HG02759 (cell line): ENCODE measurements at regions not wholly inside any gene's neighbourhood (a gene's known extent, or its start where the extent isn't known, plus 50 kb on each side); places are given as distances from the start of the nearest gene placed in this dataset.

ENCODE experiments used
- ATAC-seq: cut with Tn5 transposase; IDR thresholded peaks from one replicate; pipeline ENCODE4 v1.9.1; 2021; ENCODE audit warnings: mild to moderate bottlenecking, moderate library complexity; ENCODE audit not compliant: unreplicated experiment

DNA sequence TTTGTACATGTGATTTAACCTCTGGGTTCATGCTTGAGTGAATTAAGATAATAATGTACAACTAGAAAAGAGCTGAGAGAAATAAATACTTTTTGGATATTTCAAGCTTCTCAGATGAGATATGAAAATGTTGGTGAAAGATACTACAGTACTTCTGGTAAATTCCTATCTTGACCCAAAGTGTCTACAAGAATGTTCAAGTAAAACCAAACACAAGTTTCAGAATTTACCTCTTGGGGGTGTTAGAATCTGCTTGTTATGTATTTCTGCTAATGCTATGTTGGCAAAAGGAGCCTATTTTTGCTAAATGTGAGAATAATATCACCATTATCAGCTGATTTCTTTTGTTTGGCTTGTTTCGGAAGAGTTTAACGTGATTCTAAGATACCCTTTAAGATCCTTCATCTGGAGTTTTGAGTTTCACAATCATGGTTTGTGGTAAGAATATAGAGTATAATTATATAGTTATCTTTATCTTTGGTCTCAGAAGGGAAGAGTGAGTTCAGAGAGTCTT, 388.5 kb downstream of the LMO4 start:
- ATAC-seq: no peak

DNA sequence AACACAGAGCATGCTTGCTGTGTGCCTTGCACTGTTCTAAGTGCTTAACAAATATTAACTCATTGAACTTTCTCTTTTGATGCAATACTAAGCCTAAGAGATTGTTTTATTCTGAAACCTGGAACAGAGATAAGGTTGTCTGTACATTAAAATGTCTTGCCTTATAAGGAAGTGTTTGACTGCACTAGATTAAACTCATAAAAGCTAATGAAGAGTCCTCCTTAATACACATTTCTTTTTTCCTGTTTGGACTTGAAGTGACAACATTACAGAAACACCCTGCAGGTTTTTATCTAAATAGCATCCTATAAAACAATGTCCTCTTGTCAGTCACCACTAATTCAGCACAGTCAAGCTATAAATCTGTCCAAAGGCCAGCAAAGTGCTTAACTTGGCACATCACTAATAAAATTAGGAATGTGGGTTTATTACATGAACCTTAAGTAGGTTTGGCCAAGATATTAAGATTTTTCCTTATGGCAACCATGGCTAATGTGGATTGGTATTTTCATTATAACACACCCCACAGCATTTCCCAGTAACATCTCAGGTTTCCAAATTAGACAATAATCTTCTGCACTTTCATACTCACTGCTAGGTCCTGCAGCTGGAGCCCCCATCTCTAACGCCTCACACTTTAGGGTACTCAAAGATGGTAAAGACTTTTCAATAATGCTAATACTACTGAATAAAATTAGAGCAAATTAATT, 389.7 kb downstream of the LMO4 start:
- ATAC-seq: no peak

DNA sequence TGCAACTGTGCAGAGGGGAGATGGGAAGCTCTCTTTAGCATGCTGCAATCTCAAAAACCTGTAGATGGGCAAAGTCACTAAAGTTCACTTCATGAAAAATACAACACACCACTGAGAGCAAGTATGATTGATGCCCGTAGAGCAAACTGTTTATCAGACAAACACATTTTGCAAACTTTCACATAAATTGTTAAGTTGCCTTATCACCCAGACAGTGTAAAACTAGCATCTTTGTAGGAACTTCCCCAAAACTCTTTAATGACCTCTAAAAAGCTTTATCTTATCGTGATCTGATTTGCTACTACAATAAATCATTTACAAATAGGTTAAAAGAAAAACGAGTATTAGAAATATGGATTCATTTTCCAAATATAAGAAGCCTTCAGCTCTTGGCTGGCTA, 391.0 kb downstream of the LMO4 start:
- no peak for ATAC-seq

DNA sequence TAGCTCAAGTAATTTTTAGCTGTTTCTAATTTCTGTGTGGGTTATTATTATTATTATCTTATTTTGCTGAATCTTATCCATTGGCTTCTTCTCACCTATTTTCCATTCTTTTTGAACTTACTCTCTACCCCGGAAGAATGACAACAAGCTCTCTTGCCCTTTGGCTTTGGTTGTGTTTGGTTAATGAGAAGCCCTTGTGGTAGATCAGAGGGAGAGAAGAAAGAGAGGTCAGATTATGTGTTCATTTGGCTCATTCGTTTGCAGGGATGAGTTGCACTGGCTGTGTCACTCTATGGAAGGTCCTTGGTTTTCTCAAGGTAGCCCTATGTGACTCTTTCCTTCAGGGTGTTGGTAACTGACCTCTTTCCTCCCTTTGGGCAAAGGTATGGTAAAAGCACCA, 391.9 kb downstream of the LMO4 start:
- no peak for ATAC-seq

DNA sequence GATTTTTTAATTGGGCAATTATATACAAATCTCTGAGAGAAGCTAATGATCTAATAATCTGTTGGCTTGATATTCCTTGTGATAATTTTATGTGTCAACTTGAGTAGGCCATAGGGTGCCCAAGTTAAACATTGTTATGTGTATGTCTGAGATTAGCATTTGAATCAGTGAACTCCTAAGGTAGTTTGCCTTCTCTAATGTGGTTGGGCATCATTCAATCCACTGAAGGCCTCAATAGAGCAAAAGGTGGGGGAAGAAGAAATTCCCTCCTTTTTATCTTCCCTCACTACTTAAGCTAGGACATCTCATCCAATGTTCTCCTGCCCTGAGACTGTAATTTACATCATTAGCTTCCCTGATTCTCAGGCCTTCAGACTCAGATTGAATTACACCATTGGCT, 394.5 kb downstream of the LMO4 start:
- no peak for ATAC-seq

DNA sequence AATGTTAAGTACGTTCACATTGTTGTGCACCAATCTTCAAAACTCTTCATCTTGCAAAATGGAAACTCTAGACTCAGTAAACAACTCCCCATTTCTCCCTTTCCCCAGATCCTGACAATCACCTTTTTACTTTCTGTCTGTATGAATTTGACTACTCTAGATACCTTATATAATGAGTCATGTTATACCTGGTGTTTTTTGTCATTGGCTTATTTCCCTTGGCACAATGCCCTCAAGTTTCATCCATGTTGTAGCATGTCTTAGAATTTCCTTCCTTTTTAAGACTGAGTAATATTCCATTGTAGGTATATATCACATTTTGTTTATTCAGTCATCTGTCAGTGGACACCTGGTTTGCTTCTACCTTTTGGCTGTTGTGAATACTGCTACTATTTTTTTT, 399.5 kb downstream of the LMO4 start:
- ATAC-seq: no peak

DNA sequence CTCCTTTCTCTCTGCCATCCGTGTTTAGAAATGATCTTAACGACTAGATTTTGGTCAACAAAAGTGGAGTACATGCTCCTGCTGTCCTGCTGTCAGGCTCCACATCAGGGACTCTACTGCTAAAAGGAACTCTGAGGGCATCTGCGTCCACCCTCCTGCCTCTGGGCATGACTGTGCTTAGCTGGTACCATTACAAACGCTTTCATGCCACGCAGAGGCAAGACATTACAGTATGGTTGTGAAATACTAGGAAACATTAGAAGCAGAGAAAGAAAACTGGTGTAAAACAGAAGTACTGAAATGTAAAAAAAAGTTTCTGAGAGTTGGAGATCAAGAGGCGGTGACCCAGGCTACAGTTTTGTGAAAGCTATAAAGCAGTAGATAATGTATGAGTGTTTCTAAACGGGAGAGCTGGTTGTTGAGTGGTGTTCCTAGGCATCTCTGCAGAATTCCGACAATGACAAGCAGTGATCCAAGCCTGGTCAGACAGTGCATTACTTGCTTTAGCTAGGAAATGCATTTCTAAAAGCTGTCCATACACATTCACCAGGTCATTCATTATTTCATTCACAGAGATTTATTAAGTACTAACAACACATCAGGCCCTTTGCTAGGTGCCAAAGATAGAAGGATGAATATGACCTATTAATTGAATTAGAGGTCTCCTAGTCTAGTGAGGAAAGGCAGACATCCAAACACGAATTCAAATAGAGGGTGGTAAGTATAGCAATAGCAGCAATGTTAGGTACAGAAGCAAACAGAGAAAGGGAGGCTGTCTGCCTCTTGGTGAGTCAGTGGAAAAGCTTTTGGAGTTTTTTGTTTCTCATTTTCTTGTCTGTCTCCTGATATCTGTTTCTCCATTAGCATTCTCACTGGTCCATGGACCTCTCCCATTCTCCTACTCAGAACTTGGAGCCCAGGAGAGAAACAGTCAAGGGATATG, 401.9 kb downstream of the LMO4 start:
- no peak for ATAC-seq

DNA sequence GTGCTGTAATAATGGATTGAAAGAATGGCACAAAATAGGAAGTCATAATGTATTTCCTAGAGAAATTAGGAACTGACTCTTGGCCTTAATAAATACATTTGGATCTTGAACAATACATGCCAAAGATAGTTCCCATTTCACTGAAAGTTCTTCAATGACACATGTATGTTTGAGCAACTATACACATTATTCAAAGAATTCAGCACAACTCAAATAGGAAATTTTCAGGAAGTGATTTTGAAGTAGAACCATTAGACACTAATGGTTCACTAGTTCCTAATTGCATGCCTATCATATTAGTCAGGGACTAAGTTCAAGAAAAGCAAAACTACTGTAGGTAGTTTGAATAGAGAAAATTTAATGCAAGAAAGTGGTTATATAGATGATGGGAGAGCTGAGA, 404.7 kb downstream of the LMO4 start:
- ATAC-seq: no peak

DNA sequence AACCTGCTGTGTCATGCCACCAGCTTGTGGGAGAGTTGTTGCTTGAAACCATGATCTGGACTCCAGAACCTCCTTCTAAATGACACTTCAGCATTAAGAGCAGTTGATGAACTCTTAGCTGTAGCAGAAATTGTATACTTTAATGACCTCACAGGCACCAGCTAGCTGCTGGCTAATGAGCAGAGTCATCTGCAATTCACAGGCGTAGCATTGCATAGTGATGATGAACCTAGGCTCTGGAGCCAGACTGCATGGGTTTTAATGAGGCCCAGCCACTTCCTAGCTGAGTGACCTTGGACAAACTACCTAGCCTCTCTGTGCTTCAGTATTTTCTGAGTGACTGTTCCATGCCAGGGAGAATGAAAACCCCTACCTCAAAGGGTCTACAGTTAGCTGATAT, 407.1 kb downstream of the LMO4 start:
- no peak for ATAC-seq

DNA sequence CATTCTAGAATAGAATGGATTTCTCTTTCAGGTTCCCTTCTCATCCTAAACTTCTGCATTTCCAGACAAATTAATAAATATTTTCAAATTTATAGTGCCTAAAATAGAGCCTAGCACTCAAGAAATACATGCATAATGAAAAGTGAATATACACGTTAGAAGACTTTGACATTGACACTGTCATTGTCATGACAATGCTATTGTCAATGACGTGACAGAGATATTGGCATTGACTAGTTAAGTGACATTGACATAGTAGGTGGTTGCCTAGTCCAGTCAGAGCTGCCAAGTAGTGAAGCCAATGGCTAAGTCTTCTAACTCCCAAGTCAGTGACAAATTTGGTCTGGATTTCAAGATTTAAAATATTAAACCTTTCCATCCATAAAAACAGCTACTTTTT, 410.5 kb downstream of the LMO4 start:
- no peak for ATAC-seq

DNA sequence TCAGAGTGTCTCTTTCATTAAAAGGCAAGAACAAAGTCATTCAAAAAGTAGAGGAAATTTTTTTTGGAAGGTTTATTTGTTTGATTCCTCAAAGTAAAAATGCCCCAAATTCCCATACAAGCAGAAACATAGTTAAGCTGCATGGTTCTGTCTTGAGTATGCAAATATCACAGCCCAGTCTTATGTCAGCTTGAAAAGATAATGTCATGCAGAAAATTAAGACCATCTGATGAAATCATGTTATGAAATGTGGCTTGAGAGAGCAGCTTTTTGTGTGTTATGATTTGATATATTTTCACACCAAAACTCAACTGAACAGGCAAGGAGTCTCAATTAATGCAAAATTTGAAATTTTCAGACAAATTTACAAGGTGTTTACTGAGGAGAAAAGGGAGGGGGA, 411.0 kb downstream of the LMO4 start:
- ATAC-seq: no peak

DNA sequence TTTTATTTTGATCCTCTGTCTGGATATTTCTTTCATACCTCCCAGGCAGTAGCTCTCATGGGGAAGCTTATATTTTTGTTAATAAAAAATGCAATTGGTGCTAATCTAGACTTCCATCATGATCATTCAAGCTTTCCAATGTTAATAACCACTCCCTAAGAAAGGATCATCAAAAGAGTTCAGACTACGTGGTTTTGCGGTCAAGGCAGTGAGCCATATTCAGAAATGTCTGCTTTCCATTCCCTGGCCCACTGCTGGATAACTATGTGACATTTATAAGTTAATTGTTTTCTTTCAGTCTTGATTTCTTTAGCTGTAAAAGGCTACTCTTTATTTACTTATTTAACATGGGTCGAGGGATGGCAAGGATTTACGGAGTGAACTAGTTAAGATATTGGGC, 414.6 kb downstream of the LMO4 start:
- no peak for ATAC-seq

DNA sequence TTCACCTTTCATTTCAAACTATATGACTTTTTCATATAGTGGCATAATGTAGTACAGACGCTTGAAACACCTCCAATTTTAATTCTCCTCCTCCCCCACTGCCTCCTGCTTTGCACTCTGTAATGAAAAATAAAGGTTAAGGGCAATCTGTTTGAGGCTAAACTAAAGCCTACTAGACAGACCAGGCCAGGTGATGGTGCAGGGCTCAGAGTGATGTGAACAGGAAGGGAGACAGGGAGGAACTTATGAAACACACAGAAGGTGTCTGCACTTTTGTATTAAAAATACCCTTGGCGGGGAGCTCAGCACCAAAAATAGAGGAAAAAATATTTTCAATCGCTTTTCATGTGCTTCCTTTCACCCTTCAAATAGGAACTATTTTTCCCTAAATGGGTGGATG, 415.4 kb downstream of the LMO4 start:
- no peak for ATAC-seq

DNA sequence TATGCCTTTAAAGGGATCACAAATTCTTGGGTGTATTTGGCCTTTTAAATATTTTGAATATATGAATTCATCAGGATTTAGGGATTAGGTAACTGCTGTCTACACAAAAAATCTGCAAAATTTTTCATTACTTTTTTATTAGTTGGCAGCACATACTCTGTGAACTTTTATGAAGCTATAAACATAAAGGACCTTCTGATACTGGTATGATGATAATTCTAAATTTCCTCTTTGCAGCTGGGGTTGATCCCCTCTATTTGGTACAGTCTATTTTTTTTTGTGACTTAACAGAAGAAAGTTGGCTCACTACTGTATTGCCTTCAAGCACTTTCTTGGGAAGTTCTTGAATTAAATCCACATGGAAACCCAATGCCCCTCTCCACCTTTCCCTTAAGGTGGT, 416.1 kb downstream of the LMO4 start:
- ATAC-seq: no peak

DNA sequence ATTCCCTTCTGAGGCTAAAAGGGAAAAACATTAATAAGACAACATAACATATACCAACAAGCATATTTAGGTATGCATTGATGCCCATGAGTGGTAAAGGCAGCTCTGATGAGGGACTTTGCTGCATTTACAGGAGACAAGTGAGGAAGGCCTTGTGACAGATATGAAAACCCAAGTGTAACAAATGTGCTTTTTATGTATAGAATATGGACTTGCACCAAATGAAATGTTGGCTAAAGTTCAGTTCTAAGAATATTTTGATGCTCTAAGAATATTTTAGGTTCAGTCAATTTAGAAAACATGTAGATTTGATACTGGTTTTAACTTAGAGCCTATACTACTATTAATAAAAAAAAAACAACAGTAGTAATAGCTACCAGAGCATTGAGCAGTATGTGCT, 424.7 kb downstream of the LMO4 start:
- ATAC-seq: no peak

DNA sequence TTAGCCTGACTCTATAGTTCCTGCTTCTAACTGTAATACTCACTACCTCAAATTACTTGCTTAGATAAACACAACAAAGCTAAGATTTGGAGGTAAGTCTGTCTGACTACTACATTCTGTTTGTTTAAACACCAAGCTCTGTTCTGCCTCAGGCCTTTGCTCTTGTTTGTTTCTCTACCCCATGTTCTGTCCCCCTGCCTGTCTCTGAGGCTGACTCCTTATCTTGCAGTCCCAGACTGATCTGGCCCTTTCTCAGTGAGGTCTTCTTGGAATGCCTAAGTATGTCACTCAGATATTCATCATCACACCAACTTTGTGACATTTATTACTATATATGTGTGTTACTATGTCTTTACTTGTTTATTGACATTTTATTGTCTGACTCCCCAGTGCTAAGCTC, 425.5 kb downstream of the LMO4 start:
- ATAC-seq: no peak

DNA sequence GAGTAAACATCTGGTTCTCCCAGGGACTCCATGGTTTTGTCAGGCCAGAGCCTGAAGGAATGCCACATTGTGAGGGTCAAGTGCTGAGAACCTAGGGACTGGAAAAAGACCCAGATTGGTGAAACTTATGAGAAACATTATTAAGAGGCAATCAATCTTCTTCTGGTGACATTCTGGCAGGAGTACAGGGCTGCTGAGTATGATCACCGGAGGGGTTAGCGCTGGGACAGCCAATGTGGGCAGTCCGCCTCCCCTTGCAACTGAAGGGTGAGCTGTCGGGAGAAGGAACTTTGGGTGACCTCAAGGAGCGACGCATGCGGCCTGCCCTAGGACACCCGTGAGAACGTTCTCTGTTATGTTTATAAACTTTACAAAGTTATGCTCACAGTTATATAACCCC, 429.0 kb downstream of the LMO4 start:
- ATAC-seq: no peak

DNA sequence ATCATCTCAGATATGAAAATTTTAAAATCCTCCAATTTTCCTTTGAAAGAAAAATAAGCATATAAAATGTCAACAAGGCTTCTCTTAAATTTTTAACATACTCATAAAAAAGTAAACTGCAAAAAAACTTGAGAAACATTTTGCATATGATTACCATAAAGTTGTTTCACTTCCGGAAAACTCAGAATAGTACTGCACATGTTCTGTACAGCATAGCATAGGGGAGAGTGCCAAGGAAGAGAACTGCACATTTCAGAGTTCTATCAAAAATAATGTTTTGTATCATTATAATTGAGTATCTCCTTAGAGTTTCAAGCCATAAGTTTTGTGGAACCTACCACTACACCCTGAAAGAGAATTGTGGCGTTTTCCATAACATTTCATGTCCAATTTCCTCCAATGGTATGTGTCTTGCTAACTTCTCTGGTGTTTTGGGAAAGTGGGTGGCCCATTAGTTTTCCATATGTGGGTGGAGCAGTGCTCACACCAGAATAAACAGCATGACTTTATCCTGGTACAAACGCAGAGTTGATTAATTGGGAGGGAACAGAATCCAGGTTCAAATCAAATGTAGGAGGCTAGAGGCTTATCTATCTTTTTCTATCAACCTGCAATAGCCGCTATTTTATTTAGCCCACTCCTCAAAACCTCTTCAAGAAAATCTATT, 430.9 kb downstream of the LMO4 start:
- no peak for ATAC-seq

DNA sequence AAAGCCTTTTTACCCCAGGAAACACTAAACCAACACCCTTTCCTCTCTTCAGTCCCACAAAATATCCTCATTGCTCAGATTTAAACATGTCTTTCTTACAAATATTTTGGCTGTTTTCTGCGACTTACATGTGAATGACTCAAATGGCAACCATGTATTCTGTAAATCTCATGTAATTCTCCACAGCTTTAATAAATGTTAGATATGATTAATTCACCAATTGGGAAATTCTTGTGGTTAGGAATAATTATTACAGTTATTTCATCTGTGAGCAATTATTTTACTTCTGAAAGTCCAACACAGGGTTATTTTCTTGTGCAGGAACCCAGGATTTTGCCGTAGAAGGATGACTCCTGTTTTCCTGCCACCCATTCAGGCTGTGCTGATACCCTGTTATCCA, 431.5 kb downstream of the LMO4 start:
- no peak for ATAC-seq

DNA sequence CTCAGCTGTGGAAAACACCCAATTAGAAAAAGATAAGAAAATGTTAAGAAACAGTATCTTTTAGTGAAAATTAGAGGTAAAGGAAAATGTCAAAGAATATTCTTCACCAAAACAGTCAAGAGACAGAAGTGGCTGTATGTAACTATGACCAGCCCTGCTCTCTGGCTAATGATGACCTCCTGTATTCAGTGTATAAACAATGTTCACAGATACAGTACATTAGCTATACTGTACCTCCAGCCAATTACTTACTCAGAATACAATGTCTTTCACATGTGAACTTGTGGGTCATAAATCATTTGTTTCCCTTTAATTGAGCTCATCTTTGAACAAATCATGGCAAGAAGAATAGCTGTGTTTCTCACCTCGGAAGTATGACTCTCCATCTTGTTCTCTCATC, 432.0 kb downstream of the LMO4 start:
- no peak for ATAC-seq

DNA sequence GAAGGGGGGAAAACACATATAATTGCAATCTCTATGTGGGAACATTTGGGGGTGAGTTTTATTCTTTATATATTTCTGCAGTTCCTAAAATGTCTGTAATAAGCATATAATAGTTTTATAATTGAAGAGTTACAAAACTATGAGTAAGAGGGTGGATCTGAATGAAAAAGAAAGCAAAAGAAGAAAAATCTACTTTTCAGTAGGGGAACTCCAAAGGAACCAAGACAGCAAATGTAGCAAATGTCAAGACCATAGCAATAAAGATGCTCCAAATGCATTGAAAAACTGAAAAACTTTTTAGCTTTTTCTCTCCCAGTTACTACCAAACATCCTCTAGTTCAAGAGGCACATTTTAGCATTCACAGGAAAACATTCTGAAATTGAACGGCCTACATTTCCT, 434.8 kb downstream of the LMO4 start:
- no peak for ATAC-seq
